22Rv1 (cell line): ENCODE measurements at regions not wholly inside any gene's neighbourhood (a gene's known extent, or its start where the extent isn't known, plus 50 kb on each side); places are given as distances from the start of the nearest gene placed in this dataset.

ENCODE experiments used
- H3K27ac ChIP-seq: fragments of 450-650 bp; 2 replicates; pipeline ENCODE4 v1.5.1; 2017
- CTCF ChIP-seq: fragments of 450-650 bp; IDR thresholded peaks from 2 replicates; pipeline ENCODE4 v1.5.1; 2017; ENCODE audit warnings: mild to moderate bottlenecking
- ZFX ChIP-seq: fragments of 450-650 bp; IDR thresholded peaks from 2 replicates; pipeline ENCODE4 v1.6.1; 2017; ENCODE audit warnings: antibody characterized with exemption, borderline replicate concordance

GRCh38 chr1:98133131-98133530 is 212.3 kb upstream of the DPYD start:
- TF ChIP-seq ZFX (no peak), CTCF (no peak)
- no peak overlapping the region for H3K27ac ChIP-seq

GRCh38 chr1:98130408-98130807 is 209.6 kb upstream of the DPYD start:
- no peak overlapping the region for H3K27ac ChIP-seq
- no peak for TF ChIP-seq CTCF
- TF ChIP-seq ZFX = no peak

- TF ChIP-seq CTCF (no peak), ZFX (no peak)
- H3K27ac ChIP-seq = no peak overlapping the region
These were observed 208.7 kb upstream of the DPYD start for GRCh38 chr1:98129491-98129890.

- H3K27ac ChIP-seq = no peak overlapping the region
- no peak for TF ChIP-seq ZFX
- TF ChIP-seq CTCF = no peak
These were observed 205.9 kb upstream of the DPYD start for GRCh38 chr1:98126740-98127139.

DNA sequence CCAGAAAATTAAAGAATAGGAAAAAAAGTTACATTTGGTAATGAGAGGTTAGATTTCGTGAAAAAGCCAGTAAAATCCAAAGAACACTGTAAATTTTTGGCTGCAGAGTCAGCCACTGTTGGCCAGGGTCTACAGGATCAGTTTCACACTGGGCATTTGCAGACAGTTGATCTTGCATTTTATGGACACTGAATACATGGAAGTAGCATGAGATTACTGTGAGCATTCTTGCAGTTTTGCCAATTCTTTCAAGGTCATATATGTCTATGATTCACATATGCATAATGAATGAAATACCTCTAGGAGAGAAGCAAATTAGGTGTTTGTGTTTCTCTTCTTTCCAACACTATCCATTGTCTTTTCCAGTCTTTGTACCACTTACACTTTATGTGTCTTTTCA is 200.8 kb upstream of the DPYD start:
- TF ChIP-seq CTCF (no peak), ZFX (no peak)
- no peak overlapping the region for H3K27ac ChIP-seq

GRCh38 chr1:98119796-98120195 is 199.0 kb upstream of the DPYD start:
- H3K27ac ChIP-seq = no peak overlapping the region
- TF ChIP-seq CTCF = no peak
- TF ChIP-seq ZFX = no peak

DNA sequence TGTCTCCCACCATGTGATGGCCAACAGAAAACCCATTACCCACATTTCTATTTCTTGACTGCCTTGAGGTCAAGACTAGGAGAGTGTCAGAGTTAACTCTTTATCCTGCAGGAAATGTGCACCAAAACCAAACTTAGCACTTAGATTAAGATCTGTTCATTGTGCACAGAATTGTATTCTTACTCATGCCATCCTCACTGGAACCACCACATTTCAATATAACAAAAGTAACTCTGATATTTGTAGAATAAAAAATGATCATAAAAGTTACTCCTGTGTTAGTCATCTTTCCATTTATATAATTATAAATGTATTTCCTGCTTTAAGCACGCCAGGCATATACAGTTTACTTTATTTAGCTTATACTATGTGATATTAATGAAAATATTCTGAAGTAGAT is 193.0 kb upstream of the DPYD start:
- no peak overlapping the region for H3K27ac ChIP-seq
- TF ChIP-seq ZFX (no peak), CTCF (no peak)
